ENCODE measurements at regions not wholly inside any gene's neighbourhood (a gene's known extent, or its start where the extent isn't known, plus 50 kb on each side); places are given as distances from the start of the nearest gene placed in this dataset.

DNA sequence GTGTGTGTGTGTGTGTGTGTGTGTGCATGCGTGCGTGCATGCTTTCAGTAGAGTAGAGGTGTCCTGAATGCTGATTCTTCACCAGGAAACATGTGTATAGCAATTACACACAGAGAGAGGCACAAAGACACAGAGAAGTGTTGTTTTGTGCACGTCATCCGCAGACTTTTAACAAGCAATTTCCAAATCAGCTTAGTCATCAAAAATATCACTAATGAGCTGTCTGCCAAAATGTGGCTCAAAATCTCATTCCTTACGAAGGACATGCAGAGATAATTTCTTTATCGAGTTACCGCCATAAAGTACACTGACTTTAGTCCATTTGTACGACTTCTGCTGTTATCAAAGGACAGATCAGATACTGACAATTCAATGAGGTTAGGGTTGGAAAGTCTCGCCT is 274.9 kb upstream of the RARB start:
- intact Hi-C loops (cut with DNase I) = loop anchor here (10.0 kb wide), 1 partner anchor 442 kb away; no protein-coding TSS in a partner anchor
- WGBS = 86% methylated on average over 9 of the region's 9 CpGs

DNA sequence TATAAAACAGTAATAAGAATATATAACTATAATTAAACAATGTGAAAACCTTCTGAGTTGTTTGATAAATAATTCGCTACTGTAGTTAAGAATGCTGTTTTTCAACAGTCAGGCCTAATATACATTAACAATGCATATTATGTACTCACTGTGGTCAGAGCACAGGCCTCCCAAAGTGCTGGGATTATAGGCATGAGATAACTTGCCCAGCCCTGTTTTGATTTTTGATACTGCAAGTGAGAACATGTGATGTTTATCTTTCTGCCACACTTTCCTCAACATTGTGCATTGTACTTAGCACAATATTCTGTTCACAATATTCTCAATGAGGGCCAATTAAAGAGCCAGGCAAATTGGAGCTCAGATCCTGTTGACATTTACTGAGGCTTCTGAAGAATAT is 274.5 kb upstream of the RARB start:
- no peaks in the 10 kb centered on the region for H3K27me3 ChIP-seq
- H3K36me3 ChIP-seq = no peaks in the 10 kb centered on the region
- H3K4me3 ChIP-seq = no peak overlapping the region
- intact Hi-C loops (cut with DNase I) = loop anchor here (10.0 kb wide), 1 partner anchor 441 kb away; no protein-coding TSS in a partner anchor
- no peak for DNase-seq (ENCODE audit: extremely low spot score)
- WGBS = 96% methylated on average over 1 of the region's 1 CpG
- TF ChIP-seq POLR2A (IDR thresholded peaks at IDR 0.05; ENCODE audit: low read depth) = no peak
- TF ChIP-seq EP300 (IDR thresholded peaks at IDR 0.05) = no peak
- TF ChIP-seq POLR2AphosphoS5 (IDR thresholded peaks at IDR 0.05) = no peak
- TF ChIP-seq, protein P1, sequence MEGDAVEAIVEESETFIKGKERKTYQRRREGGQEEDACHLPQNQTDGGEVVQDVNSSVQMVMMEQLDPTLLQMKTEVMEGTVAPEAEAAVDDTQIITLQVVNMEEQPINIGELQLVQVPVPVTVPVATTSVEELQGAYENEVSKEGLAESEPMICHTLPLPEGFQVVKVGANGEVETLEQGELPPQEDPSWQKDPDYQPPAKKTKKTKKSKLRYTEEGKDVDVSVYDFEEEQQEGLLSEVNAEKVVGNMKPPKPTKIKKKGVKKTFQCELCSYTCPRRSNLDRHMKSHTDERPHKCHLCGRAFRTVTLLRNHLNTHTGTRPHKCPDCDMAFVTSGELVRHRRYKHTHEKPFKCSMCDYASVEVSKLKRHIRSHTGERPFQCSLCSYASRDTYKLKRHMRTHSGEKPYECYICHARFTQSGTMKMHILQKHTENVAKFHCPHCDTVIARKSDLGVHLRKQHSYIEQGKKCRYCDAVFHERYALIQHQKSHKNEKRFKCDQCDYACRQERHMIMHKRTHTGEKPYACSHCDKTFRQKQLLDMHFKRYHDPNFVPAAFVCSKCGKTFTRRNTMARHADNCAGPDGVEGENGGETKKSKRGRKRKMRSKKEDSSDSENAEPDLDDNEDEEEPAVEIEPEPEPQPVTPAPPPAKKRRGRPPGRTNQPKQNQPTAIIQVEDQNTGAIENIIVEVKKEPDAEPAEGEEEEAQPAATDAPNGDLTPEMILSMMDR (IDR thresholded peaks at IDR 0.05) = no peak
- H3K4me1 ChIP-seq = peaks cover 10 to 58% (median 51%) of the 10 kb centered on the region in 4 donors
- H3K9me3 ChIP-seq = no peaks in the 10 kb centered on the region
- H3K27ac ChIP-seq (replicated peaks in 1 of 4) = peak overlapping the region in 2 of 4 donors; percentile 62 to 78

More for the DNA sequence above, 274.9 kb upstream of the RARB start:
- Histone ChIP-seq H3K4me3 (no peak overlapping the region), H3K4me1 (peaks cover 10 to 58% (median 51%) of the 10 kb centered on the region in 4 donors), H3K27ac (replicated peaks in 1 of 4) (peak overlapping the region in 2 of 4 donors; percentile 72 to 78), H3K27me3 (no peaks in the 10 kb centered on the region), H3K9me3 (no peaks in the 10 kb centered on the region), H3K36me3 (no peaks in the 10 kb centered on the region)
- no peak for DNase-seq (ENCODE audit: extremely low spot score)
- TF ChIP-seq EP300 (IDR thresholded peaks at IDR 0.05) = no peak
- TF ChIP-seq, protein P1 (IDR thresholded peaks at IDR 0.05) = no peak
- no peak for TF ChIP-seq POLR2A (IDR thresholded peaks at IDR 0.05; ENCODE audit: low read depth)
- TF ChIP-seq POLR2AphosphoS5 (IDR thresholded peaks at IDR 0.05) = no peak

DNA sequence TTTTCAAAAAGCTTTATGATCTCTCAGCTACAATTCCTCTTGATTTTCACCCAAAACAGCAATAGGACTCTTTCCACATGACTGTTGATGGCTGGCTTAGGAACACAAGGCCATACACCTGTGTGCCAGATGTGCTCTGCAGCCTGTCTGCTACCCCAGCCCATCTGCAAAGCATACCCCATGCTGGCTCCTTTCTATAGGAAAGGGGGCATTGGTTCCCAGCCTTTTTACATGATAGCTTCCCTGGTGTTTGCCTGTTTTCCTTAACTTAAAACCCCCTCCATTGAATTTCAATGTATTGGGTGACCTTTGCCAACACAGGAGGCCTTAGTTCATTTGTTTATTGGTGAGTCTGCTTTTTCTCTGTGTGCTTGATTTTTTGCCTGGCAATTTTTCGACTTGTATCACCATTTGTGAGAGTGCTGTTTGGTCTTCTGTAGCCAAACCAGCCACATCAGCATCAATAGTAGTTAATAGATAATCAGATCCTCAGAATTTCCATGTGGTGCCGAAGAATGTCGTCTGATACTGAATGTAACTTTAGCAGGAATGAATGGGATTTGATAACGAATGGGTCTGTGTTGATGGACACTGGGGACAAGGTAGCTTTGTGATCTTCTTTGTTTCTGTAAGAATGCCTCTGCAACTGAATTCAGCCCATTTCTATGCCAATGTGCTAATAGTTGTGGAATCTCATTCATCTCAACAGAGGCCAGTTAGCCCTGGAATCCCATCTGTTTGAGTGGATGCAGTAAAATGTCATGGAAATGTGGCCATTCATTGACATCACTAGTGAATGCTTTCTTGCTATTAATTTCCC is 272.2 kb upstream of the RARB start:
- Histone ChIP-seq H3K27me3 (no peaks in the 10 kb centered on the region), H3K27ac (replicated peaks in 1 of 4) (peak overlapping the region; percentile 48 to 78 (median 66)), H3K4me1 (peaks cover 8 to 56% (median 43%) of the 10 kb centered on the region in 4 donors), H3K9me3 (no peaks in the 10 kb centered on the region), H3K4me3 (no peak overlapping the region), H3K36me3 (no peaks in the 10 kb centered on the region)
- no peak for DNase-seq (ENCODE audit: extremely low spot score)
- intact Hi-C loops (cut with DNase I) = loop anchor here (10.0 kb wide), 1 partner anchor 439 kb away; no protein-coding TSS in a partner anchor
- 70% methylated on average over 4 of the region's 4 CpGs for WGBS
- TF ChIP-seq, protein P1 (IDR thresholded peaks at IDR 0.05) = no peak
- no peak for TF ChIP-seq EP300 (IDR thresholded peaks at IDR 0.05)
- no peak for TF ChIP-seq POLR2A (IDR thresholded peaks at IDR 0.05; ENCODE audit: low read depth)
- no peak for TF ChIP-seq POLR2AphosphoS5 (IDR thresholded peaks at IDR 0.05)

DNA sequence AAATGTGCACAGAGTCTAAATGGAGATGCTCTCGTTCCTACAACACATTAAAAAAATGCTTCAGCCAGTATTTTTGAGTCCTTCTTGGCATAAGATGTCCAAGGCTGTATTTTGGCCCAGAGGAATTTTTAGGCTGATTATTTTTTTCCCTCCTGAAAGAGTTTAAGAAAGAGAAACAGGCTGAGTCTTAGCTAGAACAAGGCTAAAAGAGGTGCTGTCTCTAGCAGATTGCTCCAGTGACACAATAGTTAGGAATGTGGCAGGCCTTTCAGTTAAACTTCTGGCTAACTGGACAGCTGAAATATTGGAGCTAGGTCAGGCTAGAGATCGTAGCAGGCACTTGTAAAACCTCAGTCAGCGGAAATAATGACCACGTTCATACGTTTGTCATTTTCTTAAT is 271.4 kb upstream of the RARB start:
- H3K27me3 ChIP-seq = no peaks in the 10 kb centered on the region
- intact Hi-C loops (cut with DNase I) = loop anchor here (10.0 kb wide), 1 partner anchor 438 kb away; no protein-coding TSS in a partner anchor

More for the DNA sequence above, 271.4 kb upstream of the RARB start:
- Histone ChIP-seq H3K27ac (replicated peaks in 1 of 4) (peak overlapping the region; percentile 48 to 78 (median 66)), H3K9me3 (no peaks in the 10 kb centered on the region), H3K4me3 (peak overlapping the region in 2 of 4 donors; percentile 20 to 31), H3K36me3 (no peaks in the 10 kb centered on the region), H3K4me1 (peaks cover 6 to 51% (median 38%) of the 10 kb centered on the region in 4 donors)
- TF ChIP-seq POLR2AphosphoS5 (IDR thresholded peaks at IDR 0.05) (no peak), EP300 (IDR thresholded peaks at IDR 0.05) (no peak), POLR2A (IDR thresholded peaks at IDR 0.05; ENCODE audit: low read depth) (no peak)
- TF ChIP-seq, protein P1 (IDR thresholded peaks at IDR 0.05) = no peak
- WGBS = 30% methylated on average over 5 of the region's 5 CpGs
- DNase-seq (ENCODE audit: extremely low spot score) = no peak

Data from esophagus muscularis mucosa (tissue), 4 donors.